Liver (tissue), 8 donors: ENCODE measurements at regions not wholly inside any gene's neighbourhood (a gene's known extent, or its start where the extent isn't known, plus 50 kb on each side); places are given as distances from the start of the nearest gene placed in this dataset.

Source experiments
- DNase-seq: peaks from one replicate; pipeline ENCODE4 v3.0.0-alpha.2; 2017; ENCODE audit warnings: low spot score
- H3K27ac ChIP-seq, 2 donors: one replicate each; pipeline ENCODE4 v1.7.0; 2013; ENCODE audit warnings: inconsistent platforms in 2 of 2, low read length in 2 of 2, control low read depth in 1 of 2, low read depth in 1 of 2, mild to moderate bottlenecking in 1 of 2
- H3K27me3 ChIP-seq, 4 donors: one replicate each; pipeline versions ENCODE4 v1.6.1 to v1.7.0; 2013; ENCODE audit warnings: low read length in 3 of 4, inconsistent platforms in 1 of 4, mild to moderate bottlenecking in 1 of 4, moderate library complexity in 1 of 4; ENCODE audit not compliant: control insufficient read depth in 4 of 4, insufficient read depth in 4 of 4
- H3K36me3 ChIP-seq, 4 donors: one replicate each; pipeline versions ENCODE4 v1.6.1 to v1.7.0; 2013; ENCODE audit warnings: low read length in 3 of 4, mild to moderate bottlenecking in 3 of 4, low read depth in 1 of 4, moderate library complexity in 1 of 4; ENCODE audit not compliant: control insufficient read depth in 4 of 4, insufficient read depth in 3 of 4
- H3K4me1 ChIP-seq, 4 donors: one replicate each; pipeline versions ENCODE4 v1.6.1 to v1.7.0; 2013; ENCODE audit warnings: low read length in 3 of 4, mild to moderate bottlenecking in 3 of 4, moderate library complexity in 1 of 4; ENCODE audit not compliant: control insufficient read depth in 4 of 4, insufficient read depth in 4 of 4
- H3K4me3 ChIP-seq, 3 donors: one replicate each; pipeline versions ENCODE4 v1.6.1 to v1.7.0; 2013; ENCODE audit warnings: low read length in 3 of 3, control low read depth in 1 of 3, low read depth in 1 of 3, mild to moderate bottlenecking in 1 of 3
- H3K9ac ChIP-seq, 2 donors: one replicate each; pipeline ENCODE4 v1.7.0; 2013; ENCODE audit warnings: low read length in 2 of 2, mild to moderate bottlenecking in 2 of 2, moderate library complexity in 2 of 2, control low read depth in 1 of 2, low read depth in 1 of 2
- H3K9me3 ChIP-seq, 4 donors: one replicate each; pipeline versions ENCODE4 v1.6.1 to v1.7.0; 2013; ENCODE audit warnings: low read length in 3 of 4; ENCODE audit not compliant: control insufficient read depth in 4 of 4
- ATF3 ChIP-seq: IDR thresholded peaks from 2 replicates; pipeline ENCODE4 v1.6.1; 2016; ENCODE audit warnings: antibody characterized with exemption
- CTCF ChIP-seq: fragments of 150-350 bp; IDR thresholded peaks from 2 replicates; pipeline ENCODE4 v1.5.1; 2017; ENCODE audit warnings: improper control_type of control experiment, low read depth, low read length; ENCODE audit not compliant: missing input control
- EGR1 ChIP-seq, 2 donors: IDR thresholded peaks; 2 replicates each; pipeline ENCODE4 v1.6.1; 2016 to 2018; ENCODE audit warnings: antibody characterized with exemption in 2 of 2, low read depth in 2 of 2
- FOXA2 ChIP-seq: IDR thresholded peaks from 2 replicates; pipeline ENCODE4 v1.6.1; 2016; ENCODE audit warnings: antibody characterized with exemption
- GABPA ChIP-seq, 2 donors: IDR thresholded peaks in 1 of 2; conservative IDR thresholded peaks in 1 of 2; 2 replicates each; pipeline ENCODE4 v1.6.1; 2016; ENCODE audit warnings: antibody characterized with exemption in 2 of 2, mild to moderate bottlenecking in 1 of 2, moderate library complexity in 1 of 2
- HNF4A ChIP-seq, 2 donors: conservative IDR thresholded peaks; 2 replicates each; pipeline ENCODE4 v1.6.1; 2016; ENCODE audit warnings: antibody characterized with exemption in 2 of 2, mild to moderate bottlenecking in 2 of 2
- HNF4G ChIP-seq: IDR thresholded peaks from 2 replicates; pipeline ENCODE4 v1.6.1; 2016; ENCODE audit warnings: antibody characterized with exemption
- NR2F2 ChIP-seq: IDR thresholded peaks from 2 replicates; pipeline ENCODE4 v1.6.1; 2016; ENCODE audit warnings: antibody characterized with exemption
- RAD21 ChIP-seq, 2 donors: IDR thresholded peaks; 2 replicates each; pipeline ENCODE4 v1.6.1; 2016; ENCODE audit warnings: antibody characterized with exemption in 2 of 2, mild to moderate bottlenecking in 2 of 2
- REST ChIP-seq: IDR thresholded peaks from 2 replicates; pipeline ENCODE4 v1.6.1; 2016; ENCODE audit warnings: antibody characterized with exemption, mild to moderate bottlenecking
- RXRA ChIP-seq, 2 donors: IDR thresholded peaks; 2 replicates each; pipeline ENCODE4 v1.6.1; 2017 to 2018; ENCODE audit warnings: antibody characterized with exemption in 2 of 2, mild to moderate bottlenecking in 1 of 2
- TAF1 ChIP-seq: conservative IDR thresholded peaks from 2 replicates; pipeline ENCODE4 v1.6.1; 2016; ENCODE audit warnings: antibody characterized with exemption, mild to moderate bottlenecking
- YY1 ChIP-seq: IDR thresholded peaks from 2 replicates; pipeline ENCODE4 v1.6.1; 2016; ENCODE audit warnings: antibody characterized with exemption, mild to moderate bottlenecking
- ZBTB33 ChIP-seq: IDR thresholded peaks from 2 replicates; pipeline ENCODE4 v1.6.1; 2016; ENCODE audit warnings: antibody characterized with exemption
- WGBS: extraction: QIAGEN DNeasy Blood & Tissue Kit; methylation state at CpG from one replicate; pipeline ENCODE4 v1.1.7; 2013; 5-methylcytosine and 5-hydroxymethylcytosine counted together
- donor health status: healthy.
- donor health status: healthy.
- donor health status: healthy.
- donor health status: healthy.
- donor health status: healthy.

GRCh38 chr3:69590111-69590510 lies 149.2 kb upstream of the MITF start:
- no peak for DNase-seq
- H3K27me3 ChIP-seq, result no peaks in the 10 kb centered on the region
- H3K27ac ChIP-seq, result no peak overlapping the region
- no peak overlapping the region for H3K9ac ChIP-seq
- no peak overlapping the region for H3K4me3 ChIP-seq
- peaks cover 0 to 13% (median under 1%) of the 10 kb centered on the region in 4 donors for H3K9me3 ChIP-seq
- TF ChIP-seq HNF4G (no peak), ZBTB33 (no peak), EGR1 (IDR thresholded peaks at IDR 0.05; ENCODE audit: low read depth in 2 of 2) (no peak), TAF1 (no peak), RXRA (IDR thresholded peaks at IDR 0.05) (no peak), CTCF (no peak), YY1 (no peak), RAD21 (IDR thresholded peaks at IDR 0.05) (no peak), REST (no peak), GABPA (IDR thresholded peaks at IDR 0.05 in 1 of 2, conservative IDR thresholded peaks at IDR 0.05 in 1 of 2) (no peak), NR2F2 (no peak), ATF3 (no peak)
- H3K4me1 ChIP-seq, result no peaks in the 10 kb centered on the region
- no peaks in the 10 kb centered on the region for H3K36me3 ChIP-seq

GRCh38 chr3:69588170-69588569 lies 151.1 kb upstream of the MITF start:
- DNase-seq, result no peak
- no peaks in the 10 kb centered on the region for H3K36me3 ChIP-seq
- no peaks in the 10 kb centered on the region for H3K4me1 ChIP-seq
- peaks cover 0 to 13% (median under 1%) of the 10 kb centered on the region in 4 donors for H3K9me3 ChIP-seq
- TF ChIP-seq YY1 (peak; percentile 22), HNF4A (conservative IDR thresholded peaks at IDR 0.05) (peak; percentile 31 to 51), FOXA2 (no peak), HNF4G (no peak), TAF1 (no peak)
- no peak overlapping the region for H3K4me3 ChIP-seq
- WGBS, result 38% methylated on average over 2 of the region's 2 CpGs
- no peak overlapping the region for H3K27ac ChIP-seq
- H3K9ac ChIP-seq, result no peak overlapping the region
- H3K27me3 ChIP-seq, result no peaks in the 10 kb centered on the region
